Hepatic stellate cell (primary cell): ENCODE measurements at regions not wholly inside any gene's neighbourhood (a gene's known extent, or its start where the extent isn't known, plus 50 kb on each side); places are given as distances from the start of the nearest gene placed in this dataset.

ENCODE experiments used
- DNase-seq: peaks from one replicate; pipeline ENCODE4 v3.0.0; 2011; ENCODE audit warnings: low spot score

GRCh38 chr6:156647991-156648390 lies 129.2 kb upstream of the ARID1B start:
- no peak for DNase-seq

- no peak for DNase-seq
Measured at GRCh38 chr6:156647140-156647784, 129.9 kb upstream of the ARID1B start.

GRCh38 chr6:156646496-156646895 lies 130.7 kb upstream of the ARID1B start:
- DNase-seq: no peak

- DNase-seq: no peak
Measured at GRCh38 chr6:156645097-156645496, 132.1 kb upstream of the ARID1B start.

GRCh38 chr6:156639009-156639721 lies 138.0 kb upstream of the ARID1B start:
- no peak for DNase-seq

- no peak for DNase-seq
Measured at GRCh38 chr6:156638581-156638980, 138.6 kb upstream of the ARID1B start.

GRCh38 chr6:156634951-156635371 lies 142.2 kb upstream of the ARID1B start:
- no peak for DNase-seq

- no peak for DNase-seq
Measured at GRCh38 chr6:156634048-156634447, 143.1 kb upstream of the ARID1B start.

- DNase-seq: no peak
Measured at GRCh38 chr6:156633291-156633690, 143.9 kb upstream of the ARID1B start.

- DNase-seq: no peak
Measured at GRCh38 chr6:156630613-156631302, 146.4 kb upstream of the ARID1B start.

GRCh38 chr6:156628805-156629204 lies 148.4 kb upstream of the ARID1B start:
- DNase-seq: no peak

- no peak for DNase-seq
Measured at GRCh38 chr6:156627524-156627923, 149.7 kb upstream of the ARID1B start.

GRCh38 chr6:156622185-156622584 lies 155.0 kb upstream of the ARID1B start:
- no peak for DNase-seq

- DNase-seq: no peak
Measured at GRCh38 chr6:156620331-156620730, 156.8 kb upstream of the ARID1B start.

- DNase-seq: no peak
Measured at GRCh38 chr6:156618600-156619205, 158.5 kb upstream of the ARID1B start.

GRCh38 chr6:156617941-156618340 lies 159.2 kb upstream of the ARID1B start:
- no peak for DNase-seq

GRCh38 chr6:156617376-156617775 lies 159.8 kb upstream of the ARID1B start:
- DNase-seq: no peak

- DNase-seq: no peak
Measured at GRCh38 chr6:156616495-156616894, 160.7 kb upstream of the ARID1B start.

GRCh38 chr6:156613996-156614395 lies 163.2 kb upstream of the ARID1B start:
- DNase-seq: no peak

GRCh38 chr6:156612361-156612760 lies 164.8 kb upstream of the ARID1B start:
- no peak for DNase-seq

- no peak for DNase-seq
Measured at GRCh38 chr6:156602066-156602385, 175.2 kb upstream of the ARID1B start.

GRCh38 chr6:156601152-156602065 lies 175.8 kb upstream of the ARID1B start:
- no peak for DNase-seq
